DOHH2 (cell line): ENCODE measurements at regions not wholly inside any gene's neighbourhood (a gene's known extent, or its start where the extent isn't known, plus 50 kb on each side); places are given as distances from the start of the nearest gene placed in this dataset.

ENCODE experiments used
- CTCF ChIP-seq: fragments of 200-600 bp; sonication (generic); IDR thresholded peaks from one replicate; pipeline ENCODE4 v1.5.1; 2014; ENCODE audit warnings: antibody characterized with exemption, mild to moderate bottlenecking, low read depth, low read length; ENCODE audit not compliant: poor library complexity, severe bottlenecking
- EZH2phosphoT487 ChIP-seq: fragments of 200-600 bp; sonication (generic); IDR thresholded peaks from 2 replicates; pipeline ENCODE4 v1.6.1; 2017; ENCODE audit warnings: borderline replicate concordance, mild to moderate bottlenecking, antibody characterized with exemption, low read length, moderate library complexity, mixed read lengths

GRCh38 chr3:161759444-161759843 lies 262.8 kb downstream of the OTOL1 start:
- TF ChIP-seq CTCF (no peak), EZH2phosphoT487 (no peak)
